Dedifferentiated amniotic fluid mesenchymal stem cell (primary cell): ENCODE measurements at regions not wholly inside any gene's neighbourhood (a gene's known extent, or its start where the extent isn't known, plus 50 kb on each side); places are given as distances from the start of the nearest gene placed in this dataset.

Experiments
- DNase-seq: peaks from one replicate; pipeline ENCODE4 v3.0.0-alpha.2; 2016; ENCODE audit errors: extremely low spot score

DNA sequence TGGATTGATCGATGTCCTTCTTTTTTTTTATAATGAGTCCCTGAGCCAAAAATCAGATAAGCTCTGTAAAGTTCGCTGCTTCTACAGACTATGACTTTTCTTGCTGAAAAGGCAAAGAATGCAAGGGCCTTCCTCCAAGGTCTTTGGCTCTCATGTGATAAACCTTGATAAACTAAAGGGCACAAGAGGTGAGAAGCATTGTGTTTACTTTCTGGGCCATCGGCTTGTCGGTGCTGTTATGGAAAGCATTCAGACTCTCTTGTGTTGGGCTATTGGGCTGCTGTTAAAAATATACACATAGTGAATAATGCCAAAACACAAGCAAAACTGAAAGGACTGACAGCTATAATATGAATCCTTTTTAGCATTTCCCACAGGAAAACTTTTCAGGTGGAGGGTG, 472.4 kb upstream of the SPHKAP start:
- DNase-seq = no peak

DNA sequence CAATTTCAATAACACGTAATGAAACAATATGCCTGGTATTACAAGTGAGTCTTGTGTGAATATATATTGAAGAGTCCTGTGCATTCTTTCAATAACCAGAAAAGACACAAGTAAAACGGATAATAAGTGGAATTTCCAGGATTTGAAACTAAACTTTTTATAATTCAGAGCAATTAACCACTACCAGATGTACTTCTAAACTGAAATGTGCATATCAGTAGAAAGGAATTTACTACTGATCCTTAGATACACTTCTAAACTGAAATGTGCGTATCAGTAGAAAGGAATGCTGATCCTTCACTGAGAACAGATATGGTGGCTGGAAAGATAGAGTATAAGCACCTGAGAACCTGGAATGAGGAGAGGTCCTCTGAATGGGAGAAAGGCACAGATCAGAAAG, 470.9 kb upstream of the SPHKAP start:
- peak; percentile 40 for DNase-seq

DNA sequence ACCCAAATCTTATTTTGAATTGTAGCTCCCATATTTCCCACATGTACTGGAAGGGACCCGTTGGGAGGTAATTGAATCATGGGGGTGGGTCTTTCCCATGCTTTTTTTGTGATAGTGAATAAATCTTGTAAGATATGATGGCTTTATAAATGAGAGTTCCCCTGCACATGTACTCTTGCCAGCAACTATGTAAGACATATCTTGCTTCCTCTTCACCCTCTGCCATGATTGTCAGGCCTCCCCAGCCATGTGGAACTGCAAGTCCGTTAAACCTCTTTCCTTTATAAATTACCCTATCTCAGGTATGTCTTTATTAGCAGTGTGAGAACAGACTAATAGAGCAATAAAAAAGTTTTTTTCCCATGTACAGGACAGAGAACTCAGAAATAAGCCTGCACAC, 468.4 kb upstream of the SPHKAP start:
- no peak for DNase-seq

DNA sequence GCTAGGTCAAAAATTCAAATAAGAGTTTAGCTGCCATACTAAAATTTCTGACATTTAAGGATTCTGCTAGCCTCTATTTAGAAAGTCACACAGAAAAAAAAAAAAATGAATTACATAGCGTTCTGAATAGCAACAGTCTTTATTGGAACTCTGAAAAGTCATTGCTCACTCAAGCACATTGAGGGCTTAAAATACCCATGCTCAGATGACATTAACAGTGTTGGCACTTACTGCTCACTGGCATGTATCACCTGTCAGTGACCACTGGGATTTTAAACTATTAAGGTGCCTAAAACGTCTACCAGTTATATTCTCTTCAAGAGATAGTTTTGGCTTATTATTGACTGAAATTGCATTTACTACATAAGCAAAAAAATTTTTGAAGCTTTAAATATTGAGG, 468.0 kb upstream of the SPHKAP start:
- no peak for DNase-seq

DNA sequence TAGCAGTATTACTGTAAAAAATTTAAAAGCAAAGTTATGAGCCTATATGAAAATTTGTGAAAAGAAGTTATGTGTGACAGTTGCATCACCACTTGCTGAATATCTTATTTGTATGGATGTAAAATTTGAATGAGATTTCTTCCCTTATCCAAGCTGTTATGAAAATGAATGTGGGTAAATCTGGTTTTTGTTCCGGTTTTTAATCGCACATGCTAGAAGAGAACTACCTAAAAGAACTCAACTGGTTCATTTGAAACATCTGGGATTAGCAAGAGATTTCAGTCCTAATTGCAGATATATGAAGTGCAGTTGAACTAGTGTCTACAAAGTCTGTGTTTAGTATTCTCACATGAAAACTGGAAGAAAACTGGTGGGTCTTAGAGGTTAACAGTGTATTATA, 467.1 kb upstream of the SPHKAP start:
- DNase-seq = no peak

DNA sequence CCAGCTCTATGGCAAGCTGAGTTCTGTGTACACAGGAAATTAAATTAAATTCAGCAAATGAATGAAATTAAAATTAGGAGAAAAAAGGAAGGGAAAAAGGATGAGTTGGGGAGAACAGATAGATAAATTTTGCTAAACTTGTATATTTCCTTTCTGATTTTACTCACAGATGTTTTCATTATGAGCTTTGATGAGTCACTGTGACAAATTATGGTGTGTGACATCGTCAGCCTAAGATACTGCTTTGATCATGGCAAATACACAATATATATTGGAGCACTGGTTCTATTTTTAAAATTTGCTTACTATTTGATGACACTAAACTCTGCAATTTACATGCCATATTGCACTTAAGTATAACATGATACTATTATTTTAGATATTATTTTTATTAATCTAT, 464.6 kb upstream of the SPHKAP start:
- no peak for DNase-seq

DNA sequence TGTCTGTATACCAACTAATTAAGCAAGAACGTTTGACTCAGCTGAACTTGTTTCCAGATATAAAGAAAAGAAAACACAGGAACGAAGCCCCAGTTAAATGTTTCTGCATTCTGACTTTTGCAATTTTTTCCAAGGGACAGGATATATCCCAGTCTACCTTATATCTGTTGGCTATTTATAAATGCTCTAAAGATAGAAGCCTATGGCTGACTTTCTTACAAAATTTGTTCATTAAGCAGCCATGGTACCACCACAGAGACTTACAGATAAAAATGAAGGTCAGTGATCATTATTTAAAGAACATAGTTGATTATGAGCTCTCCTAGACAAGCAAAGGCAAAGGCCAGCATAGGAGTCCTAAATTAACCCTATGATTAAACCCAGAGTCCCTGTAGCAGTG, 462.7 kb upstream of the SPHKAP start:
- DNase-seq = no peak

DNA sequence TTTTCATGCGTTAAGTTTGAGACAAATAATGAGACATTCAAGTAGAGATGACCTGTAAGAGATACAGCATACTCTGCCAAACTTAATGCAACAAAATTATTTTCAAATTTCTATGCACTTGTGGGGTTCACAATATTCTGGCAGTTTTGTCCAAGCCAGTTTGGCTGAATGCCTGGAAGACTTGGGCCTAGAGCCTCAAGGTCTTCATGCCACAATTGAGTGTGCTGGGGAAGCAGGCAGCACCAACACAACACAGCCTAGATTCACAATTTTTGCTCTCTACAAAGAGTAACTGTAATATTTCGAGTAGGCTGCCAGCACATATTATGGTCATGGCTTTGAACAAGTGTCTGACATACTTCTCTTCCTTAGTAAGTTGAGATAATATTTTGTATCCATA, 461.4 kb upstream of the SPHKAP start:
- no peak for DNase-seq

DNA sequence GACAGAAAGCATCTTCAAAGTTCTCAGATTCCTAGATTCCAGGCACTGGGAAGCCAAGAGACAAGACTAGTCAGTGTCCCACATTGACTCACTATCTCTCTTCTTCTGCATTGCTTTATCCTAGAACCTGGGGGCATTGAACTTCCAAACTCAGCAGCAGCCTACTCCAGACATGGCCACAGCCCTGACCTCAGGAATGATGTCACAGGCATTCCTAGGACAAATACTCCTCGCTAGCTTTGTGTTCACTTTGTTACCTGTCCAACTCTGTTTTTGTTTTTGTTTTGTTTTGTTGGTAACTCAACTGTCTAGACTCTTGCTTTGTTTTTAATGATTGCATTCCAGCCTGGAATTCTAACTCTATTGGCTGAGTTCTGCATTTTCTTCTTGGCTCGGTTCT, 449.3 kb upstream of the SPHKAP start:
- no peak for DNase-seq

DNA sequence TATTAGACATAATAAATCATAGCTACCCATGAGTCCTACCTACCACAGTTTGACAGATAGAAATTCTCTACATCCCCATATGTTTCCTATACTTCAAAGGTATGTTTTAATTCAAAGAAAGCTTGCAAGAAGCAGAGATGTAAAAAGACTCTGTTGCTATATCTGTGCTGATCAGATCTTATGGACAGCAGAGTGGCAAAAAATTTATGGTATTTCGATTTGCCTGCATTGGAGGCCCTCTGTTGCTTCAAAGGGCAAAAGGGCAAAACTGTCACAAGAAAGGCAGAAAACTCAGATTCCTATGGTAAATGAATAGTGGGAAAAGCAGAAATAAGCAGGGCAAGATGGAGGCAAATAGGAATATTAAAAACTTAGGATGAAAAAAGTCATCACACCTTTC, 447.8 kb upstream of the SPHKAP start:
- DNase-seq = no peak

DNA sequence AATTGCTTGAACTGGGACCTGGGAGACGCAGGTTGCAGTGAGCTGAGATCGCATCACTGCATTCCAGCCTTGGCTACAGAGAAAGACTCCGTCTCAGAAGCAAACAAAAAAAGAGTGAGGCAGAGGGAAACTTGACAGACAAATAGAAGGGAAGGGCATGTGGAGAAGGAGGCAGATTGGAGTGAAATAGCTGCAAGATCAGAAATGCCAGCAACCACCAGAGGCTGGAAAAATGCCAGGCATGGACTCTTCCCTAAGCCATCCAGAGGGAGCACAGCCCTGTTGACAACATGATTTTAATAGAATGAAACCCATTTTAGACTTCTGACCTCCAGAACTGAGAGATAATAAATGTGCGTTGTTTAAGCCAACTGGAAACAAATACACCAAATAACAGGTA, 447.2 kb upstream of the SPHKAP start:
- no peak for DNase-seq

DNA sequence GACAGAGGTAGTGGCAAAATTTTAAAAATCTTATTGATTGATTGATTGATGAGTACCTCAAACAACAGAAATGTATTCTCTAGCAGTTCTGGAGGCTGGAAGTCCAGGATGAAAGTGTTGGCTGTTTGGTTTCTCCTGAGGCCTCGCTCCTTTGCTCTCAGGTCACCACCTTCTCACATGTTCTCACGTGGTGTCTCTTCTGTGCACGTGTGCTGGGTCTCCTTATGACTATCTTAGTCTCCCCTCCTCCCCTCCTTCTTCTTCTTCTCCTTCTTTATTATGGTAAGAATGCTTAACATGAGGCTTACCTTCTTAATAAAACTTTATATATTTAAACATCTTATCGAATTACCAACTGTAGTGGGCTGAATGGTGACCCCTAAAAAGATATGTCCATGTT, 446.0 kb upstream of the SPHKAP start:
- DNase-seq = no peak

DNA sequence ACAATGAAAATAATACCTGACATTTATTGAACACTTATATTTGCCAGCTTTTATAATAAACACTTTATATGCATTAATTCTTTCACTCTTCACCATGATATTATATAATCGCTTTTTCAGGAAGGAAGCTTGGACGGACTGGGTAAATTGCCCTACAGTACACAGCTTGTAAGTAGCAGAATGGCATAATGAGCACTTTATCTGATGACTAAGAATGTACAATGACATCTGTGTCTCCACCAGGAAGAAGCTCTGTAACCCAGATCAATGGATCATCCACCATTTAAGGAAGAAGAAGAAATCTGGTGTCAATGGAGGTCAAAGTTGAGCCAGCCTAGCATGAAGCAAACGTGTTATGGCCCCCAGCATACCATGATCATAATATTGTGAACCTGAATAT, 444.0 kb upstream of the SPHKAP start:
- no peak for DNase-seq

DNA sequence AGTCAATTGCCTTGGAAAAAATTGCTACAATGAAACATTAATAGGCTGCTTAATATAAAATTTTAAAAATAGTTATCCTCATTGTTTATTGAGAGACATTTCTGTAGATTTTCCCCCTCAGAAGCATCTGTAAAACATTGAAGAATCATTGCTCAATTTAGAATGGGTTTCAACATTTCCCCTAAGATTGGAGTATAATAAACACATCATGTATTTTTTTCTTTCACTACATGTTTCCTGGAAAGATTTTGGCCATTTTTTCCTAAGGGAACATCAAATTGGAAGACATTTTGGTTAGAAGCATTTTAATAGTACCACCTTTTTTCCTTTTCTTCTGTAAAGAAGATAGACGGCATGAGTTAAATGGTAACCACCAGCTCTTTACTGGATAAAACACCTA, 443.2 kb upstream of the SPHKAP start:
- DNase-seq = no peak

DNA sequence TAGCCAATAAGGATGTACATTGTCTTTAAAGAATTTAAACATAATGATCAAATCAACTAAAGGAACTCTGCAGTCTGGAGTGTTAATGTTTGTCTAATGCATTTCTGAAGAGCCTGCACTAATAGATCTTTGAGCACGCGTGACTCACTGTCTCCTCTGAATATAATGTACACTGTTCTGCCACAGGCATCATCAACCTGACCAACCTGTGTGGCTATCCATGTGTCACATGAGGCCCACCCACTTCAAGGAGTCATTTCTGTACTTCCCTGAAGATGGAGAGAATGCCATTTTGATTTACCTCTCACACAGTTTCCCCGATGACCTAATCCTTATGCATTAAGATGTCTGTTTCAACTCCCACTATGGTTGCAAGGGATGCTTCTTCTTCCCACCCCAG, 434.0 kb upstream of the SPHKAP start:
- DNase-seq = no peak

DNA sequence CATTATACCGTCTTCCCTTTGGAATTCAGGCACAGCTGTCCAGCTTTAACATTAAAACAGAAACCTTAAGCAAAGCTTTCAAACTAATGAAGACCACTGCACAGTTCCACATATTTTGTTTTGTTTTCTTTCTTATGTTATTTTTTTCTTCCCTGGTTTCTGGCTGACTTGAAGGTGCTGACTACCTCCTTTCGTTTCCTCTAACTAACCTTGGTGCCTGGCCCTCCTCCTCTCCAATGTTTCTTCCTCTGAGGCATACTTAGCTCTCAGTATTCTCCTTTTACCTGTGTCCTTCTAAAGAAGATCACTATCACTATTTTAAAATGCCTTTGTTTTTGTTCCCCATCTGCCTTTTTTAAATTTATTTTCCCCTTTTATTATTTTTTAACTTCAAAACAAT, 433.3 kb upstream of the SPHKAP start:
- DNase-seq = no peak

DNA sequence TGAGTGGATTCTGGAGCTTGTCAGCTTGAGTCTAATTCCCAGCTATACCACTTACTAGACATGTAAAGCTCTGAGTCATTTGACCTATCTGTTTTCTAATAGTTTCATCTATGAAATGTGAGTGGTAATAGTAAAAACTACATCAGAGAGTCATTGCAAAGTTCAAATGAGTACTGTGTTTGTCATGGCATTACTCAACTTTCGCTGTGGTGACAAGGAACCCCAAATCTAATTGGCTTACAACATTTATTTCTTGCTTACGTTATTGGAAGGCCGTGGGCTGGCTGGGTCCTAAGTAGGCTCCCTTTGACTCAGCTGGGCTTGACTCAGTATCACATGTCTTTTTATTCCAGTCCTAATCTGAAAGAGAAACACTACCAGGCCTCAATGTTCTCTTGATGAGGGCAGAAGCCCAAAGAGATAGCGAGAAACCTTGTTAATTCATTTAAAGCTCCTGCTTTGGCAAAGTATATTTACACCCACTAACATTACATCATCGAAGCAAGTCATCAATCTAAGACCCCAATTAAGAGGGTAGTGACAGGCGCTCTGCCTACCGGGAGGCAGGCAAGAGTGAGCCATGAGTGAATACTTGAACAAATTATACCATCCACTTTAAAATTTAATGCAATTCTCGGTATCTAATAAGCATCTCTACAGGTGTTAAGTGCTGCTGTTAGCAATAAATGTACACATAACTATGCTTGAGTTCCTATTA, 431.8 kb upstream of the SPHKAP start:
- DNase-seq = peak; percentile 54

DNA sequence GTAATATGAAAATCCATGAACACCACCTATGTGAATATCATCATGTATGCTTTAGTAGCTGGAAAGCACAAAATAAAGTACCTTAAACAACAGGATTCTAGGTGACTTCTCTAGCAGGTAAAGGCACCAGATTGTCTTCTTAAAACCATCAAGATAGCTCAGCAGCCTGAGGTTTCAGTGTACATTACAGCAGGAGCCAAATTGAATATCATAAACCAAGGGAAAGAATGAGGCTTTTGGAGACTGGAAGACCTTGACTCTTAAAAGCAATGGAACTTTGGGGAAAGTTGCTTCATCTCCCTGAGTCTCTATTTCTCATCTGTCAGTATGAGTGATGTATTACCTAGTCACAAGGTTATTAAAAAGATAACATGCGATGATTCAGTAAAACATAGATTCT, 429.7 kb upstream of the SPHKAP start:
- no peak for DNase-seq

DNA sequence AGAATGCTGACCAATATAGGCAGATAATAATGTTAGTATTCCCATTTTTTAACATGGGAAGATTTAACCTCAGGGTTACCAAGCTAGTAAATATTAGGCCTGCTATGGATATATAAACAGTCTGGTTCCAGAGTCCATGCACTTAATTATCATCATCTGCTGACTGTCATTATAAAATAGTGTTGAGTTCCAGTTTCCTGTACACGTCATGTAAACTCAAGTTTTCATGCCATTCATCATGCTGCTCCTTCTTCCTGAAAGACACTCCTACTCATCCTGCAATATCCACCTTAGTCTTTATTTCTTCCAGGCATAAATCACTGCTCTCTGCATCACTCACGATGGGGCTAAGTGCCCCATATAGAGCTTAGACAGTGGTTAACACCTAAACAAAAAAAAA, 420.8 kb upstream of the SPHKAP start:
- DNase-seq = no peak

DNA sequence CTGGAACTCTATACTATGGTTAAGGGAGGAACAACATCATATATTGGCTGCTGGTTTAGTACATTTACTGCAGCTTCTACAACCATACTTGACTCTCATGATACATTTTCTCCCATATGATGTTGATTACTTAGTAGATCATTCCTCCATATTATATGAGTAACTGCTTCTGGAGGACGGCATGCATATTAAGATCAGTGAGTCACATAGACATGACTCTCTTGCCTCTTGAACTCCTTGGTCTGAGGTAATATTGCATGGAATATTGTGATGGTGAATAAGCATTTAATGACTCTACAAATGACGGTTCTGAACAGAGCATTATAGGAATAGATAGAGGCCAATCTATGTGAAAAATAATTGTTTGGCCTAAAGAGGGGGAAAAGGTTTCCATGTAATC, 418.8 kb upstream of the SPHKAP start:
- DNase-seq = peak; percentile 51

DNA sequence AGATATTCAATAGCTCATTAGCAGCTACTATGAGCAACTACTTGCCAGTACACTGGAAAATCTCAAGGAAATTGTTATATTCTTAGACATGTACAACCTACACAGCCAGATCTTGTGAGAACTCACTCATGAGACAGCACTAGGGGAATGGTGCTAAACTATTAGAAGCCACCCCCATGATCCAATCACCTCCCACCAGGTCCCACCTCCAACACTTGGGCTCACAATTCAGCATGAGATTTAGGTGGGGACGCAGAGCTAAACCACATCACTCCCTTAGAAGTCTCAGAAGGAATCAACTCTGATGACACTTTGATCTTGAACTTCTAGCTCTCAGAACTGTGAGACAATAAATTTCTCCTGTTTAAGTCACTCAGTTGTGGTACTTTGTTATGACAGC, 418.3 kb upstream of the SPHKAP start:
- no peak for DNase-seq

DNA sequence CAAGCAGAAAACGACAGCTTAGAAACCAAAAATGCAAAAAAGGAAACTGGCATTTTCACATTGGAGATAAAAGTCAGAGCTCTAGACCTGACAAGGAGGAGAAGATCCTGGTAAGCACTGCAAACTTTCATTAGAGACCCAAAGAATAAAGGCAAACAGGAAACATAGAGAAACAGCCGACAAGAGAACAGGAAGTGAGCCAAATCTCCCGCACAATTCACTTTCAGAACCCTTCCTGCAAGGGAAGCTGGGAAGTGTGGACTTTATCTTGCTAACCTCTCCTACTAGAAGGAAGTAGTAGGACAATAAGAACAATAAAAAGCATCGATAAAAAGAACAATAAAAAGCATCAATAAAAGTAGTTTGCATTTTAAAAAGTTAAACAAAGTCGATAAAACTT, 417.8 kb upstream of the SPHKAP start:
- no peak for DNase-seq

DNA sequence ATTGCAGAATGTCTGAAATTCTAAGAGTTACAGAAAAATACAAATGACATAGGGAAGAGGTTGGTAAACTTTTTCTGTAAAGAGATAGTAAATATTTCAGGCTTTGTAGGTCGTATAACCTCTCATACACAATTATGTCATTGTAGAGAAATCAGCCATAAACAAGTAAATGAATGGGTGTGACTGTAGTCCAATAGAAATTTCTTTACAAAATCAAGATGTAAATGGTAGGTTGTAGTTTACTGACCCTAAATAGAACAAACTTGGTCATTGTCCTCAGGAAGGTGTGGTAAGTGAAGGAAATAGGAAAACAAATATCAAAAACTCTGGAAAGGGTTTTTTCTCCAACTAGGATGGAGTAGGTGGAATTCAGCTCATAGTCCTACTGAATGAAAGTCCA, 415.5 kb upstream of the SPHKAP start:
- no peak for DNase-seq

DNA sequence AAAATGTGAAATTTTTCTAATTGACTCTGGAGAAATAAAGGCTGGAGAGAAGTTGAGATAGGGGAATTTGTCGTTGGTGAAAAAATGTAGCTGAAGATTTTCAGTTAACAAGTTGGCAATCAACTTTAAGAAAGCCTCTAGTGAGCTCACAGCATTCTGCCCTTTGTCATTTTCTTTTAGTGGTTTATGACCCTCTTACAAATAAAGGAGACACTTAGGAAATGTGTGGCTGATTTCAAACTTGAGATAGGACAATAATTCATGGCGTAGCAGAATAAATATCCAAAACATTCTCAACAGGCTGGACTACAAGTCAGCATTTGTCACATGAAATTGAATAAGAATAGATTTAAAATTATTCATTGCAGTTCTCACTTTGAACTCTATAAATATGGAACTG, 412.5 kb upstream of the SPHKAP start:
- no peak for DNase-seq

DNA sequence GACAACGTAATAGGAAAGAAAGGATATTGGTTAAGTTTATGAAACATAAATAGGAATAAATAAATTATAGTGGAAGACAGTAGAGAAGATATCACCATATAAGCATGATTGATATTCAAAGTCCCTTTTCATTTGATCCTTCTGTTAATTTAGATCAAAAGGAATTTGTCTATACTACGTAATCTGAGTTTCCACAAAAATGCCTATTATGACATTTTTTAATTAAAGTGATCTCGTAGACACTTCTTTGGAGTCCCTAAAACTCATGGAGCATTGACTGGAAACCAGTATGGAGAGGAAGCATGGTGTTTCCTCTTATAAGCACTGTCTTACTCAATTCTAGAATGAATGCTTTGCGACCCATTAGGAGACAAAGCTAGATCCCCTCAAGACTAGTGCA, 411.4 kb upstream of the SPHKAP start:
- no peak for DNase-seq
